GM23248 (cell line): ENCODE measurements at regions not wholly inside any gene's neighbourhood (a gene's known extent, or its start where the extent isn't known, plus 50 kb on each side); places are given as distances from the start of the nearest gene placed in this dataset.
"Not testable (repeated sequence)": the region's sequence is repeated elsewhere in the genome, so short reads cannot be mapped to it uniquely, and the experiment has no call there.

Experiments
- DNase-seq: peaks from one replicate; pipeline ENCODE4 v3.0.0-alpha.2; 2015
- H2AFZ ChIP-seq: fragments of 200-600 bp; sonication (generic); 2 replicates; pipeline ENCODE4 v1.6.1; 2016; ENCODE audit warnings: antibody characterized with exemption
- H3F3A ChIP-seq: fragments of 200-600 bp; sonication (generic); 2 replicates; pipeline ENCODE4 v1.6.1; 2016; ENCODE audit warnings: mild to moderate bottlenecking, antibody characterized with exemption, mixed run types; ENCODE audit not compliant: insufficient read depth
- H3K27ac ChIP-seq: fragments of 200-600 bp; sonication (generic); 2 replicates; pipeline ENCODE4 v1.5.1; 2016; ENCODE audit warnings: mild to moderate bottlenecking
- H3K27me3 ChIP-seq: fragments of 200-600 bp; sonication (generic); replicated peaks from 2 replicates; pipeline ENCODE4 v1.6.1; 2016; ENCODE audit warnings: mild to moderate bottlenecking; ENCODE audit not compliant: insufficient read depth
- H3K36me3 ChIP-seq: fragments of 200-600 bp; sonication (generic); 2 replicates; pipeline ENCODE4 v1.6.1; 2016; ENCODE audit warnings: low read depth, mild to moderate bottlenecking
- H3K4me1 ChIP-seq: fragments of 200-600 bp; sonication (generic); 2 replicates; pipeline ENCODE4 v1.6.1; 2016; ENCODE audit warnings: mild to moderate bottlenecking; ENCODE audit not compliant: insufficient read depth
- H3K4me2 ChIP-seq: fragments of 200-600 bp; sonication (generic); one replicate; pipeline ENCODE4 v1.6.1; 2016; ENCODE audit warnings: mild to moderate bottlenecking; ENCODE audit not compliant: unreplicated experiment
- H3K4me3 ChIP-seq: fragments of 200-600 bp; sonication (generic); 2 replicates; pipeline ENCODE4 v1.5.1; 2016; ENCODE audit warnings: mild to moderate bottlenecking
- H3K79me2 ChIP-seq: fragments of 200-600 bp; sonication (generic); 2 replicates; pipeline ENCODE4 v1.6.1; 2016; ENCODE audit warnings: mild to moderate bottlenecking; ENCODE audit not compliant: insufficient read depth
- H3K9ac ChIP-seq: fragments of 200-600 bp; sonication (generic); 2 replicates; pipeline ENCODE4 v1.6.1; 2016; ENCODE audit warnings: mild to moderate bottlenecking
- H3K9me2 ChIP-seq: fragments of 200-600 bp; sonication (generic); 2 replicates; pipeline ENCODE4 v1.6.1; 2016; ENCODE audit warnings: mixed run types, mild to moderate bottlenecking, moderate library complexity; ENCODE audit not compliant: insufficient read depth
- H3K9me3 ChIP-seq: fragments of 200-600 bp; sonication (generic); one replicate; pipeline ENCODE4 v1.6.1; 2017; ENCODE audit warnings: low read depth
- H4K20me1 ChIP-seq: fragments of 200-600 bp; sonication (generic); 2 replicates; pipeline ENCODE4 v1.6.0; 2016; ENCODE audit not compliant: insufficient read depth
- EZH2 ChIP-seq: fragments of 200-600 bp; sonication (generic); IDR thresholded peaks from 2 replicates; pipeline ENCODE4 v1.6.1; 2018; ENCODE audit warnings: antibody characterized with exemption, mild to moderate bottlenecking; ENCODE audit not compliant: insufficient read depth, poor library complexity, severe bottlenecking
- EZH2phosphoT487 ChIP-seq: fragments of 200-600 bp; sonication (generic); IDR thresholded peaks from 2 replicates; pipeline ENCODE4 v1.6.1; 2018; ENCODE audit warnings: antibody characterized with exemption, moderate library complexity, mild to moderate bottlenecking, low read depth; ENCODE audit not compliant: insufficient read depth
- WGBS, 2 experiments: methylation state at CpG; one replicate each; pipeline ENCODE4 v1.1.6; 2015 to 2017; ENCODE audit warnings: low lambda C conversion rate in 2 of 2, low coverage in 1 of 2; ENCODE audit errors: missing lambda C conversion rate in 2 of 2; 5-methylcytosine and 5-hydroxymethylcytosine counted together
- in situ Hi-C: fragments of 300-500 bp; cut with MboI; formaldehyde crosslinking; loops from 2 replicates; pipeline ENCODE4 v1.15.0; 2020

- Histone ChIP-seq H3K4me3 (no peak overlapping the region), H3K4me1 (peaks cover 2% of the 10 kb centered on the region), H3K4me2 (no peak overlapping the region), H3K9ac (no peak overlapping the region), H3K27me3 (no peaks in the 10 kb centered on the region), H4K20me1 (no peaks in the 10 kb centered on the region), H3K9me2 (no peaks in the 10 kb centered on the region), H3F3A (no peaks in the 10 kb centered on the region), H3K27ac (no peak overlapping the region), H3K79me2 (no peaks in the 10 kb centered on the region), H2AFZ (no peak overlapping the region), H3K36me3 (no peaks in the 10 kb centered on the region), H3K9me3 (no peaks in the 10 kb centered on the region)
- no peak for TF ChIP-seq EZH2phosphoT487
- TF ChIP-seq EZH2 = no peak
- WGBS, 2 experiments = 69 to 70% methylated on average over 5 of the region's 5 CpGs
- in situ Hi-C loops = no loop called here
- no peak for DNase-seq
Measured at GRCh38 chr13:44796597-44797490, 192.4 kb downstream of the NUFIP1 start.

GRCh38 chr13:44796039-44796438, 193.2 kb downstream of the NUFIP1 start:
- in situ Hi-C loops, H3K9me2 ChIP-seq, H3K4me2 ChIP-seq, H2AFZ ChIP-seq, H3K36me3 ChIP-seq, H3K27ac ChIP-seq, H3F3A ChIP-seq, H3K4me1 ChIP-seq, H3K9ac ChIP-seq, H3K9me3 ChIP-seq, DNase-seq, H3K79me2 ChIP-seq, H3K27me3 ChIP-seq, H3K4me3 ChIP-seq, H4K20me1 ChIP-seq: not testable (repeated sequence)
- 92 to 100% methylated on average over 2 of the region's 2 CpGs for WGBS, 2 experiments

- in situ Hi-C loops = no loop called here
- Histone ChIP-seq H4K20me1 (no peaks in the 10 kb centered on the region), H3K79me2 (no peaks in the 10 kb centered on the region), H3K9me2 (no peaks in the 10 kb centered on the region), H3K27me3 (no peaks in the 10 kb centered on the region), H3K9me3 (no peaks in the 10 kb centered on the region), H3F3A (no peaks in the 10 kb centered on the region), H3K4me1 (no peaks in the 10 kb centered on the region), H3K36me3 (no peaks in the 10 kb centered on the region), H3K4me3 (no peak overlapping the region), H3K27ac (no peak overlapping the region), H3K9ac (no peak overlapping the region), H3K4me2 (no peak overlapping the region), H2AFZ (no peak overlapping the region)
- WGBS, 2 experiments = 97% methylated on average over 2 of the region's 2 CpGs
- TF ChIP-seq EZH2 = no peak
- TF ChIP-seq EZH2phosphoT487 = no peak
- DNase-seq = peak; percentile 19
Measured at GRCh38 chr13:44795176-44795575, 194.1 kb downstream of the NUFIP1 start.

GRCh38 chr13:44792096-44792495, 197.2 kb downstream of the NUFIP1 start:
- no peaks in the 10 kb centered on the region for H3K36me3 ChIP-seq
- no peaks in the 10 kb centered on the region for H4K20me1 ChIP-seq
- no peaks in the 10 kb centered on the region for H3K9me2 ChIP-seq
- DNase-seq = no peak
- WGBS, 2 experiments = 89 to 90% methylated on average over 7 of the region's 7 CpGs
- no peaks in the 10 kb centered on the region for H3K79me2 ChIP-seq
- H3K9me3 ChIP-seq = no peaks in the 10 kb centered on the region
- H3K4me1 ChIP-seq = no peaks in the 10 kb centered on the region
- H3F3A ChIP-seq = no peaks in the 10 kb centered on the region
- no peak overlapping the region for H2AFZ ChIP-seq
- H3K27me3 ChIP-seq = no peaks in the 10 kb centered on the region
- no peak overlapping the region for H3K27ac ChIP-seq
- in situ Hi-C loops = no loop called here
- H3K4me3 ChIP-seq = no peak overlapping the region
- no peak overlapping the region for H3K4me2 ChIP-seq
- H3K9ac ChIP-seq = no peak overlapping the region
- TF ChIP-seq EZH2phosphoT487 (no peak), EZH2 (no peak)

- no peak overlapping the region for H3K4me2 ChIP-seq
- WGBS, 2 experiments = 52 to 54% methylated on average over 4 of the region's 4 CpGs
- no peaks in the 10 kb centered on the region for H3K9me3 ChIP-seq
- TF ChIP-seq EZH2 (no peak), EZH2phosphoT487 (no peak)
- no peak overlapping the region for H3K9ac ChIP-seq
- H2AFZ ChIP-seq = no peak overlapping the region
- in situ Hi-C loops = no loop called here
- no peaks in the 10 kb centered on the region for H3F3A ChIP-seq
- no peaks in the 10 kb centered on the region for H3K36me3 ChIP-seq
- H3K4me1 ChIP-seq = no peaks in the 10 kb centered on the region
- no peaks in the 10 kb centered on the region for H3K9me2 ChIP-seq
- no peak overlapping the region for H3K4me3 ChIP-seq
- no peaks in the 10 kb centered on the region for H3K27me3 ChIP-seq
- no peak overlapping the region for H3K27ac ChIP-seq
- no peaks in the 10 kb centered on the region for H4K20me1 ChIP-seq
- H3K79me2 ChIP-seq = no peaks in the 10 kb centered on the region
- no peak for DNase-seq
Measured at GRCh38 chr13:44790289-44790688, 199.0 kb downstream of the NUFIP1 start.
